Body of pancreas (tissue), 4 donors: ENCODE measurements at regions not wholly inside any gene's neighbourhood (a gene's known extent, or its start where the extent isn't known, plus 50 kb on each side); places are given as distances from the start of the nearest gene placed in this dataset.

ENCODE experiments used
- CTCF ChIP-seq, 7 experiments: fragments of 450-650 bp in 4 of 7; fragments of 200-600 bp in 3 of 7; sonication (generic) in 3 of 7; IDR thresholded peaks; one replicate each; pipeline ENCODE4 v1.5.1; 2016 to 2019; ENCODE audit warnings: antibody characterized with exemption in 7 of 7
- POLR2A ChIP-seq, 3 donors: fragments of 450-650 bp; IDR thresholded peaks; one replicate each; pipeline ENCODE4 v1.6.1; 2016; ENCODE audit warnings: antibody characterized with exemption in 3 of 3, mild to moderate bottlenecking in 2 of 3

- TF ChIP-seq CTCF (IDR thresholded peaks at IDR 0.05) (no peak), POLR2A (IDR thresholded peaks at IDR 0.05) (no peak)
Measured at GRCh38 chr4:129342819-129343408, 247.0 kb downstream of the C4orf33 start.
